ENCODE measurements at regions not wholly inside any gene's neighbourhood (a gene's known extent, or its start where the extent isn't known, plus 50 kb on each side); places are given as distances from the start of the nearest gene placed in this dataset.

- Histone ChIP-seq H3K27ac (ENCODE audit: low read depth in 1 of 2, low read length in 1 of 2) (no peak overlapping the region), H3K4me3 (no peak overlapping the region), H3K27me3 (ENCODE audit: control insufficient read depth in 3 of 3, insufficient read depth in 3 of 3, low read length in 2 of 3) (peaks cover 0 to 3% (median 2%) of the 10 kb centered on the region in 3 donors), H3K4me1 (ENCODE audit: control insufficient read depth in 5 of 5, insufficient read depth in 5 of 5, low read length in 5 of 5) (no peaks in the 10 kb centered on the region), H3K36me3 (ENCODE audit: control insufficient read depth in 4 of 4, insufficient read depth in 4 of 4, low read length in 4 of 4) (no peaks in the 10 kb centered on the region), H3K9me3 (ENCODE audit: control insufficient read depth in 4 of 4, insufficient read depth in 3 of 4, low read length in 3 of 4) (peaks cover 0 to 21% (median 5%) of the 10 kb centered on the region in 4 donors), H3K9ac (ENCODE audit: insufficient read depth in 1 of 2, low read length in 2 of 2) (no peak overlapping the region)
- TF ChIP-seq, protein P1, sequence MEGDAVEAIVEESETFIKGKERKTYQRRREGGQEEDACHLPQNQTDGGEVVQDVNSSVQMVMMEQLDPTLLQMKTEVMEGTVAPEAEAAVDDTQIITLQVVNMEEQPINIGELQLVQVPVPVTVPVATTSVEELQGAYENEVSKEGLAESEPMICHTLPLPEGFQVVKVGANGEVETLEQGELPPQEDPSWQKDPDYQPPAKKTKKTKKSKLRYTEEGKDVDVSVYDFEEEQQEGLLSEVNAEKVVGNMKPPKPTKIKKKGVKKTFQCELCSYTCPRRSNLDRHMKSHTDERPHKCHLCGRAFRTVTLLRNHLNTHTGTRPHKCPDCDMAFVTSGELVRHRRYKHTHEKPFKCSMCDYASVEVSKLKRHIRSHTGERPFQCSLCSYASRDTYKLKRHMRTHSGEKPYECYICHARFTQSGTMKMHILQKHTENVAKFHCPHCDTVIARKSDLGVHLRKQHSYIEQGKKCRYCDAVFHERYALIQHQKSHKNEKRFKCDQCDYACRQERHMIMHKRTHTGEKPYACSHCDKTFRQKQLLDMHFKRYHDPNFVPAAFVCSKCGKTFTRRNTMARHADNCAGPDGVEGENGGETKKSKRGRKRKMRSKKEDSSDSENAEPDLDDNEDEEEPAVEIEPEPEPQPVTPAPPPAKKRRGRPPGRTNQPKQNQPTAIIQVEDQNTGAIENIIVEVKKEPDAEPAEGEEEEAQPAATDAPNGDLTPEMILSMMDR (IDR thresholded peaks at IDR 0.05; ENCODE audit: control extremely low read depth, extremely low read depth): no peak
- no peak for ATAC-seq (ENCODE audit: insufficient read depth, low FRiP score)
- WGBS, 2 donors: 48 to 65% methylated on average over 2 of the region's 2 CpGs
- DNase-seq: no peak
Measured at GRCh38 chr1:20425622-20426021, 60.4 kb downstream of the CAMK2N1 start.

- Histone ChIP-seq H3K9ac (ENCODE audit: insufficient read depth in 1 of 2, low read length in 2 of 2) (no peak overlapping the region), H3K4me3 (no peak overlapping the region), H3K27me3 (ENCODE audit: control insufficient read depth in 3 of 3, insufficient read depth in 3 of 3, low read length in 2 of 3) (peaks cover 0 to 6% (median 3%) of the 10 kb centered on the region in 3 donors), H3K27ac (ENCODE audit: low read depth in 1 of 2, low read length in 1 of 2) (no peak overlapping the region), H3K4me1 (ENCODE audit: control insufficient read depth in 5 of 5, insufficient read depth in 5 of 5, low read length in 5 of 5) (no peaks in the 10 kb centered on the region), H3K36me3 (ENCODE audit: control insufficient read depth in 4 of 4, insufficient read depth in 4 of 4, low read length in 4 of 4) (no peaks in the 10 kb centered on the region), H3K9me3 (ENCODE audit: control insufficient read depth in 4 of 4, insufficient read depth in 3 of 4, low read length in 3 of 4) (peaks cover 0 to 21% (median 5%) of the 10 kb centered on the region in 4 donors)
- ATAC-seq (ENCODE audit: insufficient read depth, low FRiP score) (no peak), DNase-seq (no peak)
- TF ChIP-seq, protein P1 (IDR thresholded peaks at IDR 0.05; ENCODE audit: control extremely low read depth, extremely low read depth): no peak
- 94 to 97% methylated on average over 3 of the region's 3 CpGs for whole genome bisulfite sequencing, 2 donors
Measured at GRCh38 chr1:20423169-20423795, 62.7 kb downstream of the CAMK2N1 start.

GRCh38 chr1:20421441-20421840 is 64.6 kb downstream of the CAMK2N1 start:
- H3K4me3 ChIP-seq: no peak overlapping the region
- peaks cover 0 to 21% (median 6%) of the 10 kb centered on the region in 4 donors for H3K9me3 ChIP-seq (ENCODE audit: control insufficient read depth in 4 of 4, insufficient read depth in 3 of 4, low read length in 3 of 4)
- TF ChIP-seq, protein P1 (IDR thresholded peaks at IDR 0.05; ENCODE audit: control extremely low read depth, extremely low read depth): no peak
- H3K27me3 ChIP-seq (ENCODE audit: control insufficient read depth in 3 of 3, insufficient read depth in 3 of 3, low read length in 2 of 3): peaks cover 0 to 6% (median 3%) of the 10 kb centered on the region in 3 donors
- H3K36me3 ChIP-seq (ENCODE audit: control insufficient read depth in 4 of 4, insufficient read depth in 4 of 4, low read length in 4 of 4): no peaks in the 10 kb centered on the region
- no peak overlapping the region for H3K9ac ChIP-seq (ENCODE audit: insufficient read depth in 1 of 2, low read length in 2 of 2)
- ATAC-seq (ENCODE audit: insufficient read depth, low FRiP score) (no peak), DNase-seq (no peak)
- no peaks in the 10 kb centered on the region for H3K4me1 ChIP-seq (ENCODE audit: control insufficient read depth in 5 of 5, insufficient read depth in 5 of 5, low read length in 5 of 5)
- no peak overlapping the region for H3K27ac ChIP-seq (ENCODE audit: low read depth in 1 of 2, low read length in 1 of 2)
- WGBS, 2 donors: 65 to 69% methylated on average over 2 of the region's 2 CpGs

DNA sequence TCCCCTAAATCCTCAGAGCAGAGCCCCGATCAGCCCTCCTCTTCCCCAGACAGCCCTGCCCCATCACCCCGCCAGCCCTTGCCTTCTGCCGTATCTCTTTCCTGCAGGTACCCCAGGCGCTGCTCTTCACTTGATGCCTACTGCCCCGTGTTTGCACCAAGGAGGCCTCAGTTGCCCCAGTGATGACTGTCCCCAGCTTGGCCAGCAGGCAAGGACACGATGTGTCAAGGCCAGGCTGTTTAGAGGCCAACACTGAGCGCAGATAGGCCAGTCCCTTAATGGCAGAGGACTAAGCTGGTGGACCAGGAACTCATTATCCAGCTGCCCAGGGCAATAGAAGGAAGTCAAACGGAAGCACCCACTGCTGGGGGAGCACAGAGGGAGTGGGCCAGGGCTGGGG is 68.4 kb downstream of the CAMK2N1 start:
- Histone ChIP-seq H3K4me3 (no peak overlapping the region), H3K4me1 (ENCODE audit: control insufficient read depth in 5 of 5, insufficient read depth in 5 of 5, low read length in 5 of 5) (no peaks in the 10 kb centered on the region), H3K27ac (ENCODE audit: low read depth in 1 of 2, low read length in 1 of 2) (no peak overlapping the region), H3K36me3 (ENCODE audit: control insufficient read depth in 4 of 4, insufficient read depth in 4 of 4, low read length in 4 of 4) (no peaks in the 10 kb centered on the region), H3K27me3 (ENCODE audit: control insufficient read depth in 3 of 3, insufficient read depth in 3 of 3, low read length in 2 of 3) (peaks cover 0 to 8% (median 6%) of the 10 kb centered on the region in 3 donors), H3K9ac (ENCODE audit: insufficient read depth in 1 of 2, low read length in 2 of 2) (no peak overlapping the region), H3K9me3 (ENCODE audit: control insufficient read depth in 4 of 4, insufficient read depth in 3 of 4, low read length in 3 of 4) (peaks cover 0 to 7% (median 0%) of the 10 kb centered on the region in 4 donors)
- no peak for DNase-seq
- TF ChIP-seq, protein P1 (IDR thresholded peaks at IDR 0.05; ENCODE audit: control extremely low read depth, extremely low read depth): no peak
- no peak for ATAC-seq (ENCODE audit: insufficient read depth, low FRiP score)
- WGBS, 2 donors: 80 to 83% methylated on average over 8 of the region's 8 CpGs
